ENCODE measurements at regions not wholly inside any gene's neighbourhood (a gene's known extent, or its start where the extent isn't known, plus 50 kb on each side); places are given as distances from the start of the nearest gene placed in this dataset.

- intact Hi-C loops (cut with DNase I), result no loop called here
- TF ChIP-seq CTCF (IDR thresholded peaks at IDR 0.05), result no peak
- no peak for TF ChIP-seq POLR2A (IDR thresholded peaks at IDR 0.05)
Observed at GRCh38 chr20:12511499-12511898, 497.3 kb upstream of the SPTLC3 start.

GRCh38 chr20:12512755-12513154 is 496.0 kb upstream of the SPTLC3 start:
- Histone ChIP-seq H3K36me3 (no peaks in the 10 kb centered on the region), H3K27ac (no peak overlapping the region), H3K4me3 (no peak overlapping the region), H3K27me3 (no peaks in the 10 kb centered on the region), H3K9me3 (no peaks in the 10 kb centered on the region), H3K4me1 (no peaks in the 10 kb centered on the region)
- DNase-seq, result no peak
- intact Hi-C loops (cut with DNase I), result no loop called here
- WGBS, 2 donors, result 28 to 44% methylated on average over 1 of the region's 1 CpG
- TF ChIP-seq CTCF (IDR thresholded peaks at IDR 0.05) (no peak), POLR2A (IDR thresholded peaks at IDR 0.05) (no peak)

More at GRCh38 chr20:12511499-12511898, 497.3 kb upstream of the SPTLC3 start:
- H3K4me3 ChIP-seq, result no peak overlapping the region
- no peaks in the 10 kb centered on the region for H3K27me3 ChIP-seq
- no peak for DNase-seq
- 46 to 71% methylated on average over 3 of the region's 3 CpGs for WGBS, 2 donors
- no peaks in the 10 kb centered on the region for H3K4me1 ChIP-seq
- no peak overlapping the region for H3K27ac ChIP-seq
- no peaks in the 10 kb centered on the region for H3K9me3 ChIP-seq
- H3K36me3 ChIP-seq, result no peaks in the 10 kb centered on the region

- no peak for DNase-seq
- intact Hi-C loops (cut with DNase I), result no loop called here
- no peaks in the 10 kb centered on the region for H3K9me3 ChIP-seq
- no peak overlapping the region for H3K27ac ChIP-seq
- TF ChIP-seq POLR2A (IDR thresholded peaks at IDR 0.05) (no peak), CTCF (IDR thresholded peaks at IDR 0.05) (no peak)
- no peaks in the 10 kb centered on the region for H3K36me3 ChIP-seq
- no peaks in the 10 kb centered on the region for H3K27me3 ChIP-seq
- 77 to 79% methylated on average over 3 of the region's 3 CpGs for WGBS, 2 donors
- H3K4me3 ChIP-seq, result no peak overlapping the region
- no peaks in the 10 kb centered on the region for H3K4me1 ChIP-seq
Observed at GRCh38 chr20:12528104-12528503, 480.7 kb upstream of the SPTLC3 start.

- H3K9me3 ChIP-seq, result no peaks in the 10 kb centered on the region
- TF ChIP-seq CTCF (IDR thresholded peaks at IDR 0.05) (no peak), POLR2A (IDR thresholded peaks at IDR 0.05) (no peak)
- intact Hi-C loops (cut with DNase I), result no loop called here
- H3K36me3 ChIP-seq, result no peaks in the 10 kb centered on the region
- no peak overlapping the region for H3K27ac ChIP-seq
- H3K27me3 ChIP-seq, result no peaks in the 10 kb centered on the region
- no peak overlapping the region for H3K4me3 ChIP-seq
- no peaks in the 10 kb centered on the region for H3K4me1 ChIP-seq
- WGBS, 2 donors, result 31 to 33% methylated on average over 3 of the region's 3 CpGs
- DNase-seq, result no peak
Observed at GRCh38 chr20:12528591-12529041, 480.2 kb upstream of the SPTLC3 start.

- Histone ChIP-seq H3K9me3 (no peaks in the 10 kb centered on the region), H3K27ac (no peak overlapping the region), H3K4me3 (no peak overlapping the region), H3K36me3 (no peaks in the 10 kb centered on the region), H3K27me3 (no peaks in the 10 kb centered on the region), H3K4me1 (no peaks in the 10 kb centered on the region)
- DNase-seq, result no peak
- TF ChIP-seq CTCF (IDR thresholded peaks at IDR 0.05) (no peak), POLR2A (IDR thresholded peaks at IDR 0.05) (no peak)
- intact Hi-C loops (cut with DNase I), result no loop called here
Observed at GRCh38 chr20:12531626-12532025, 477.1 kb upstream of the SPTLC3 start.
